Upper lobe of left lung (tissue), 6 donors: ENCODE measurements at regions not wholly inside any gene's neighbourhood (a gene's known extent, or its start where the extent isn't known, plus 50 kb on each side); places are given as distances from the start of the nearest gene placed in this dataset.

Source experiments
- ATAC-seq, 2 donors: fragments of 200-7000 bp; cut with Tn5 transposase; one replicate each; pipeline ENCODE4 v1.9.1; 2022; ENCODE audit warnings: mild to moderate bottlenecking in 2 of 2, moderate library complexity in 2 of 2; ENCODE audit not compliant: low FRiP score in 2 of 2
- DNase-seq, 2 donors: peaks; one replicate each; pipeline ENCODE4 v3.0.0-alpha.2; 2019 to 2020
- H3K27ac ChIP-seq, 4 donors: fragments of 200-600 bp; sonication (generic); one replicate each; pipeline ENCODE4 v1.5.1; 2016 to 2019
- H3K27me3 ChIP-seq, 4 donors: fragments of 200-600 bp; sonication (generic); one replicate each; pipeline ENCODE4 v1.5.1; 2017 to 2019
- H3K36me3 ChIP-seq, 4 donors: fragments of 200-600 bp; sonication (generic); one replicate each; pipeline ENCODE4 v1.5.1; 2016 to 2019
- H3K4me1 ChIP-seq, 4 donors: fragments of 200-600 bp; sonication (generic); one replicate each; pipeline ENCODE4 v1.5.1; 2018 to 2019
- H3K4me3 ChIP-seq, 4 donors: fragments of 200-600 bp; sonication (generic); one replicate each; pipeline ENCODE4 v1.5.1; 2017 to 2019; ENCODE audit warnings: mild to moderate bottlenecking in 2 of 4, moderate library complexity in 1 of 4
- H3K9me3 ChIP-seq, 4 donors: fragments of 200-600 bp; sonication (generic); one replicate each; pipeline ENCODE4 v1.5.1; 2018 to 2019
- EP300 ChIP-seq, 4 donors: sonication (generic); formaldehyde crosslinking; IDR thresholded peaks; one replicate each; pipeline ENCODE4 v1.5.1; 2017; ENCODE audit warnings: antibody characterized with exemption in 4 of 4, control low read depth in 2 of 4
- POLR2A ChIP-seq, 4 donors: fragments of 450-650 bp; IDR thresholded peaks; one replicate each; pipeline ENCODE4 v1.5.1; 2016 to 2017; ENCODE audit warnings: antibody characterized with exemption in 4 of 4, mild to moderate bottlenecking in 2 of 4
- POLR2AphosphoS5 ChIP-seq, 2 donors: sonication (generic); formaldehyde crosslinking; IDR thresholded peaks; one replicate each; pipeline ENCODE4 v1.5.1; 2017; ENCODE audit warnings: antibody characterized with exemption in 2 of 2
- WGBS, 2 donors: methylation state at CpG; one replicate each; pipeline ENCODE4 v1.1.5; 2017 to 2018; 5-methylcytosine and 5-hydroxymethylcytosine counted together
- TF ChIP-seq, protein P1 (sequence below), 6 experiments: fragments of 450-650 bp in 4 of 6; fragments of 200-600 bp in 2 of 6; sonication (generic) in 2 of 6; IDR thresholded peaks; one replicate each; pipeline ENCODE4 v1.5.1; 2016 to 2019; ENCODE audit warnings: antibody characterized with exemption in 6 of 6
- donor health status: DM: no; HTN: no; CAD: no; lungs with moderate emphysema.
- donor health status: DM: no; HTN: yes; CAD: no; lungs with severe emphysema.

GRCh38 chr4:111930659-111931058 is 214.6 kb upstream of the FAM241A start:
- H3K36me3 ChIP-seq: no peaks in the 10 kb centered on the region
- 48 to 58% methylated on average over 2 of the region's 2 CpGs for WGBS, 2 donors

DNA sequence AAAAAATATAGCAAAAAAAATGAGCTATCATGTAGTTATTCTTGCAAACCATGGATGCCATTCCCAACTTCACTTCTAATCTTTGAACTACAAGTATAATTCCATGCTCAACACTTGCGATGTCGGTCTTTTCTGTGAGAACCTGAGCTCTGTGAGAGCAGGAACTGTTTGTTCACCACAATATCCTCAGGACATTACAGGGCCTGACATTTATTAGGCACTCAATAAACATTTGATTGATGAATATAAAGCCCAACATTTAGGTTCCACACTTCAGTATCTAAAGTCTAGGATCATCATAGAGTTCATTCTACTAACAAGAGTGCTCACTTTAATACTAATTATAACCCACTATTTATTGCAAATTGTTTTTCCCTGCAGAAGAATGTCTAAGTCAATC is 211.6 kb upstream of the FAM241A start:
- H3K4me3 ChIP-seq: no peak overlapping the region
- no peak for TF ChIP-seq POLR2AphosphoS5 (IDR thresholded peaks at IDR 0.05)
- TF ChIP-seq POLR2A (IDR thresholded peaks at IDR 0.05): no peak
- no peak for TF ChIP-seq EP300 (IDR thresholded peaks at IDR 0.05)
- TF ChIP-seq, protein P1, sequence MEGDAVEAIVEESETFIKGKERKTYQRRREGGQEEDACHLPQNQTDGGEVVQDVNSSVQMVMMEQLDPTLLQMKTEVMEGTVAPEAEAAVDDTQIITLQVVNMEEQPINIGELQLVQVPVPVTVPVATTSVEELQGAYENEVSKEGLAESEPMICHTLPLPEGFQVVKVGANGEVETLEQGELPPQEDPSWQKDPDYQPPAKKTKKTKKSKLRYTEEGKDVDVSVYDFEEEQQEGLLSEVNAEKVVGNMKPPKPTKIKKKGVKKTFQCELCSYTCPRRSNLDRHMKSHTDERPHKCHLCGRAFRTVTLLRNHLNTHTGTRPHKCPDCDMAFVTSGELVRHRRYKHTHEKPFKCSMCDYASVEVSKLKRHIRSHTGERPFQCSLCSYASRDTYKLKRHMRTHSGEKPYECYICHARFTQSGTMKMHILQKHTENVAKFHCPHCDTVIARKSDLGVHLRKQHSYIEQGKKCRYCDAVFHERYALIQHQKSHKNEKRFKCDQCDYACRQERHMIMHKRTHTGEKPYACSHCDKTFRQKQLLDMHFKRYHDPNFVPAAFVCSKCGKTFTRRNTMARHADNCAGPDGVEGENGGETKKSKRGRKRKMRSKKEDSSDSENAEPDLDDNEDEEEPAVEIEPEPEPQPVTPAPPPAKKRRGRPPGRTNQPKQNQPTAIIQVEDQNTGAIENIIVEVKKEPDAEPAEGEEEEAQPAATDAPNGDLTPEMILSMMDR (IDR thresholded peaks at IDR 0.05): no peak
- H3K27me3 ChIP-seq: no peaks in the 10 kb centered on the region
- WGBS, 2 donors: 56 to 67% methylated on average over 2 of the region's 2 CpGs
- no peak overlapping the region for H3K27ac ChIP-seq
- no peaks in the 10 kb centered on the region for H3K36me3 ChIP-seq
- no peaks in the 10 kb centered on the region for H3K4me1 ChIP-seq
- ATAC-seq: no peak
- DNase-seq: no peak
- no peaks in the 10 kb centered on the region for H3K9me3 ChIP-seq

More at GRCh38 chr4:111930659-111931058, 214.6 kb upstream of the FAM241A start:
- Histone ChIP-seq H3K27me3 (no peaks in the 10 kb centered on the region), H3K4me1 (no peaks in the 10 kb centered on the region), H3K27ac (no peak overlapping the region), H3K4me3 (no peak overlapping the region), H3K9me3 (no peaks in the 10 kb centered on the region)
- TF ChIP-seq POLR2A (IDR thresholded peaks at IDR 0.05) (no peak), EP300 (IDR thresholded peaks at IDR 0.05) (no peak), POLR2AphosphoS5 (IDR thresholded peaks at IDR 0.05) (no peak)
- TF ChIP-seq, protein P1 (IDR thresholded peaks at IDR 0.05): no peak
- ATAC-seq: no peak
- DNase-seq: no peak

- DNase-seq (no peak), ATAC-seq (no peak)
- TF ChIP-seq EP300 (IDR thresholded peaks at IDR 0.05) (no peak), POLR2AphosphoS5 (IDR thresholded peaks at IDR 0.05) (no peak), POLR2A (IDR thresholded peaks at IDR 0.05) (no peak)
- TF ChIP-seq, protein P1 (IDR thresholded peaks at IDR 0.05): no peak
- no peaks in the 10 kb centered on the region for H3K9me3 ChIP-seq
- H3K36me3 ChIP-seq: no peaks in the 10 kb centered on the region
- no peaks in the 10 kb centered on the region for H3K27me3 ChIP-seq
- H3K4me1 ChIP-seq: no peaks in the 10 kb centered on the region
- H3K4me3 ChIP-seq: no peak overlapping the region
- H3K27ac ChIP-seq: no peak overlapping the region
These were observed 210.9 kb upstream of the FAM241A start for GRCh38 chr4:111934314-111934713.

DNA sequence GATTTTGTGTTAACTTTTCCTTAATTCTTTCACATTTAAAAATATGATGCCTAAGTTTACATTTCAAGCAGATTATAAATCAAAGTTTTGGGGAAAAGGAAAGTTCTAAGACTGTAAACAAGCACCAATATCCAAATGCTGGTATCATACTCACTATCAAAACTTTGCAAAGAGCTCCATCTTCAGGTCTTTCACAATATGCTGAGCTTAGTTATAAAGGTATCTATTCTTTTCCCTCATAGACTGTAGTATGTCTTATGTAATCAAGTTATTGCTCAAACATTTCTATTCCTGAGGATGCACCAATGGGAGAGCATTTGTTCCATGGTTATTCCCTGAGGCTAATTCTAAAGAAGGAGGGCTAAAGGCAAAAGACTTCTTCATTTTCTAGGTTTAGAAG is 207.9 kb upstream of the FAM241A start:
- Histone ChIP-seq H3K4me3 (no peak overlapping the region), H3K36me3 (no peaks in the 10 kb centered on the region), H3K9me3 (no peaks in the 10 kb centered on the region), H3K27me3 (no peaks in the 10 kb centered on the region), H3K27ac (no peak overlapping the region), H3K4me1 (no peaks in the 10 kb centered on the region)
- no peak for DNase-seq
- ATAC-seq: no peak
- TF ChIP-seq POLR2A (IDR thresholded peaks at IDR 0.05) (no peak), EP300 (IDR thresholded peaks at IDR 0.05) (no peak), POLR2AphosphoS5 (IDR thresholded peaks at IDR 0.05) (no peak)
- TF ChIP-seq, protein P1 (IDR thresholded peaks at IDR 0.05): no peak

DNA sequence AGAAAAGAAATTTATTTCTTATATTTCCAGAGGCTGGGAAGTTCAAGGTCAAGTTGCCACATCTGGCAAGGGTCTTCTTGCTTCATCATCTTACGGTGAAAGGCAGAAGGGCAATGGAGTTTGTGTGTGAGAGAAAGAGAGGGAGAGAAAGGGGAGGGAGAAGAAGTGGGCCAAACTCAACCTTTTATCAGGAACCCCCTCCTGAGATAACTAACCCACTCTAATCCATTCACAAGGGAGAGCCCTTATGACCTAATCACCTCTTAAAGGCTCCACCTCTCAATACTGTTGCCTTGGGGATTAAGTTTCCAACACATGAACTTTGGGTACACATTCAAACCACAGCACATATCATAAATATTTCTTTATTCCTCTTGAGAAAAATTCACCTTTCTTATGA is 203.3 kb upstream of the FAM241A start:
- H3K9me3 ChIP-seq: no peaks in the 10 kb centered on the region
- H3K27ac ChIP-seq: no peak overlapping the region
- H3K36me3 ChIP-seq: no peaks in the 10 kb centered on the region
- H3K27me3 ChIP-seq: no peaks in the 10 kb centered on the region
- DNase-seq (no peak), ATAC-seq (no peak)
- TF ChIP-seq EP300 (IDR thresholded peaks at IDR 0.05): no peak
- TF ChIP-seq, protein P1 (IDR thresholded peaks at IDR 0.05): no peak
- no peak for TF ChIP-seq POLR2AphosphoS5 (IDR thresholded peaks at IDR 0.05)
- no peak for TF ChIP-seq POLR2A (IDR thresholded peaks at IDR 0.05)
- no peak overlapping the region for H3K4me3 ChIP-seq
- 85 to 92% methylated on average over 1 of the region's 1 CpG for WGBS, 2 donors
- no peaks in the 10 kb centered on the region for H3K4me1 ChIP-seq
